ENCODE measurements at regions not wholly inside any gene's neighbourhood (a gene's known extent, or its start where the extent isn't known, plus 50 kb on each side); places are given as distances from the start of the nearest gene placed in this dataset.
"Not testable (repeated sequence)": the region's sequence is repeated elsewhere in the genome, so short reads cannot be mapped to it uniquely, and the experiment has no call there.

GRCh38 chr17:20877384-20877783, 165.4 kb downstream of the USP22 start:
- CTCF ChIA-PET; H3K27ac ChIP-seq (ENCODE audit: low read depth, low read length); H3K4me3 ChIP-seq (ENCODE audit: low read depth, low read length); H3K9me3 ChIP-seq (ENCODE audit: control insufficient read depth, insufficient read depth, low read length); DNase-seq (ENCODE audit: low read depth, low spot score); H3K27me3 ChIP-seq (ENCODE audit: control insufficient read depth, insufficient read depth, low read length); POLR2A ChIA-PET: not testable (repeated sequence)

- CTCF ChIA-PET = no interaction called here
- Histone ChIP-seq H3K27me3 (ENCODE audit: control insufficient read depth, insufficient read depth, low read length) (no peaks in the 10 kb centered on the region), H3K4me3 (ENCODE audit: low read depth, low read length) (no peak overlapping the region), H3K9me3 (ENCODE audit: control insufficient read depth, insufficient read depth, low read length) (no peaks in the 10 kb centered on the region; the same call in 1 of the 2 replicates), H3K27ac (ENCODE audit: low read depth, low read length) (no peak overlapping the region)
- POLR2A ChIA-PET = no interaction called here
- no peak for TF ChIP-seq CTCF (IDR thresholded peaks at IDR 0.05; ENCODE audit: low read depth, low read length)
- no peak for DNase-seq (ENCODE audit: low read depth, low spot score)
Observed at GRCh38 chr17:20890338-20890737, 152.5 kb downstream of the USP22 start.

GRCh38 chr17:20895426-20895825, 147.4 kb downstream of the USP22 start:
- H3K4me3 ChIP-seq (ENCODE audit: low read depth, low read length); POLR2A ChIA-PET; DNase-seq (ENCODE audit: low read depth, low spot score); H3K9me3 ChIP-seq (ENCODE audit: control insufficient read depth, insufficient read depth, low read length); H3K27me3 ChIP-seq (ENCODE audit: control insufficient read depth, insufficient read depth, low read length); H3K27ac ChIP-seq (ENCODE audit: low read depth, low read length): not testable (repeated sequence)
- CTCF ChIA-PET = interaction anchor here (1.0 kb wide), 1 partner anchor 98 kb away, joined by 6 read pairs; no protein-coding TSS in a partner anchor

GRCh38 chr17:20896153-20896649, 146.6 kb downstream of the USP22 start:
- H3K9me3 ChIP-seq (ENCODE audit: control insufficient read depth, insufficient read depth, low read length) = no peaks in the 10 kb centered on the region; the same call in 1 of the 2 replicates
- no peaks in the 10 kb centered on the region for H3K27me3 ChIP-seq (ENCODE audit: control insufficient read depth, insufficient read depth, low read length)
- ChIA-PET CTCF (interaction anchor here (1.0 kb wide), 1 partner anchor 97 kb away, joined by 6 read pairs; no protein-coding TSS in a partner anchor), POLR2A (no interaction called here)
- no peak overlapping the region for H3K4me3 ChIP-seq (ENCODE audit: low read depth, low read length)
- DNase-seq (ENCODE audit: low read depth, low spot score) = no peak
- no peak for TF ChIP-seq CTCF (IDR thresholded peaks at IDR 0.05; ENCODE audit: low read depth, low read length)
- no peak overlapping the region for H3K27ac ChIP-seq (ENCODE audit: low read depth, low read length)

GRCh38 chr17:20898726-20899125, 144.1 kb downstream of the USP22 start:
- H3K9me3 ChIP-seq (ENCODE audit: control insufficient read depth, insufficient read depth, low read length); H3K4me3 ChIP-seq (ENCODE audit: low read depth, low read length); POLR2A ChIA-PET; CTCF ChIA-PET; DNase-seq (ENCODE audit: low read depth, low spot score); H3K27me3 ChIP-seq (ENCODE audit: control insufficient read depth, insufficient read depth, low read length); H3K27ac ChIP-seq (ENCODE audit: low read depth, low read length): not testable (repeated sequence)

- POLR2A ChIA-PET; H3K27me3 ChIP-seq (ENCODE audit: control insufficient read depth, insufficient read depth, low read length); H3K9me3 ChIP-seq (ENCODE audit: control insufficient read depth, insufficient read depth, low read length); DNase-seq (ENCODE audit: low read depth, low spot score); CTCF ChIA-PET; H3K27ac ChIP-seq (ENCODE audit: low read depth, low read length); H3K4me3 ChIP-seq (ENCODE audit: low read depth, low read length): not testable (repeated sequence)
Observed at GRCh38 chr17:20902496-20902895, 140.3 kb downstream of the USP22 start.

GRCh38 chr17:20903549-20903948, 139.3 kb downstream of the USP22 start:
- CTCF ChIA-PET = interaction anchor here (0.6 kb wide), 1 partner anchor 140 kb away, joined by 4 read pairs; no protein-coding TSS in a partner anchor
- POLR2A ChIA-PET; H3K9me3 ChIP-seq (ENCODE audit: control insufficient read depth, insufficient read depth, low read length); DNase-seq (ENCODE audit: low read depth, low spot score); H3K27ac ChIP-seq (ENCODE audit: low read depth, low read length); H3K4me3 ChIP-seq (ENCODE audit: low read depth, low read length); H3K27me3 ChIP-seq (ENCODE audit: control insufficient read depth, insufficient read depth, low read length): not testable (repeated sequence)

All from AG04450 (cell line).